Nephron (organoid): ENCODE measurements at regions not wholly inside any gene's neighbourhood (a gene's known extent, or its start where the extent isn't known, plus 50 kb on each side); places are given as distances from the start of the nearest gene placed in this dataset.

ENCODE experiments used
- H3K27ac Mint-ChIP-seq, 3 experiments: 2 replicates each; pipeline ENCODE4 v1.8.0; 2020; ENCODE audit warnings: mixed read lengths in 3 of 3, mild to moderate bottlenecking in 2 of 3, moderate library complexity in 1 of 3
- H3K27me3 Mint-ChIP-seq: 2 replicates; pipeline ENCODE4 v1.8.0; 2021; ENCODE audit warnings: low read depth, mild to moderate bottlenecking, moderate library complexity, mixed read lengths
- H3K36me3 Mint-ChIP-seq: 2 replicates; pipeline ENCODE4 v1.8.0; 2020; ENCODE audit warnings: low read depth, mixed read lengths
- H3K4me1 Mint-ChIP-seq: 2 replicates; pipeline ENCODE4 v1.8.0; 2020; ENCODE audit warnings: mixed read lengths
- H3K4me3 Mint-ChIP-seq, 3 experiments: 2 replicates each; pipeline ENCODE4 v1.8.0; 2020; ENCODE audit warnings: mild to moderate bottlenecking in 3 of 3, mixed read lengths in 3 of 3, moderate library complexity in 2 of 3
- H3K9me3 Mint-ChIP-seq: 2 replicates; pipeline ENCODE4 v1.8.0; 2020; ENCODE audit warnings: mixed read lengths
- CTCF ChIP-seq, 3 experiments: fragments of 200-600 bp; sonication (generic); IDR thresholded peaks; one replicate each; pipeline ENCODE4 v1.5.0; 2021; ENCODE audit warnings: antibody characterized with exemption in 3 of 3; ENCODE audit not compliant: unreplicated experiment in 3 of 3

- H3K9me3 Mint-ChIP-seq: no peaks in the 10 kb centered on the region
- no peaks in the 10 kb centered on the region for H3K27me3 Mint-ChIP-seq
- H3K4me3 Mint-ChIP-seq: no peak overlapping the region
- H3K4me1 Mint-ChIP-seq: no peaks in the 10 kb centered on the region
- no peak for TF ChIP-seq CTCF (IDR thresholded peaks at IDR 0.05; ENCODE audit: unreplicated experiment in 3 of 3)
- H3K36me3 Mint-ChIP-seq: no peaks in the 10 kb centered on the region
- no peak overlapping the region for H3K27ac Mint-ChIP-seq
Measured at GRCh38 chr5:159422910-159423309, 92.6 kb upstream of the IL12B start.

- no peaks in the 10 kb centered on the region for H3K36me3 Mint-ChIP-seq
- H3K27ac Mint-ChIP-seq: no peak overlapping the region
- H3K4me3 Mint-ChIP-seq: no peak overlapping the region
- H3K9me3 Mint-ChIP-seq: no peaks in the 10 kb centered on the region
- no peak for TF ChIP-seq CTCF (IDR thresholded peaks at IDR 0.05; ENCODE audit: unreplicated experiment in 3 of 3)
- H3K27me3 Mint-ChIP-seq: peaks cover 5% of the 10 kb centered on the region
- no peaks in the 10 kb centered on the region for H3K4me1 Mint-ChIP-seq
Measured at GRCh38 chr5:159424123-159424522, 93.8 kb upstream of the IL12B start.

- Mint-ChIP-seq H3K27ac (no peak overlapping the region), H3K4me1 (no peaks in the 10 kb centered on the region), H3K36me3 (no peaks in the 10 kb centered on the region), H3K9me3 (no peaks in the 10 kb centered on the region), H3K27me3 (peaks cover 13% of the 10 kb centered on the region), H3K4me3 (no peak overlapping the region)
- no peak for TF ChIP-seq CTCF (IDR thresholded peaks at IDR 0.05; ENCODE audit: unreplicated experiment in 3 of 3)
Measured at GRCh38 chr5:159426694-159427093, 96.4 kb upstream of the IL12B start.

- Mint-ChIP-seq H3K36me3 (no peaks in the 10 kb centered on the region), H3K27me3 (peaks cover 18% of the 10 kb centered on the region), H3K4me1 (no peaks in the 10 kb centered on the region), H3K27ac (no peak overlapping the region), H3K9me3 (no peaks in the 10 kb centered on the region), H3K4me3 (no peak overlapping the region)
- TF ChIP-seq CTCF (IDR thresholded peaks at IDR 0.05; ENCODE audit: unreplicated experiment in 3 of 3): no peak
Measured at GRCh38 chr5:159427180-159428012, 97.1 kb upstream of the IL12B start.

GRCh38 chr5:159430361-159431012 lies 100.2 kb upstream of the IL12B start:
- no peaks in the 10 kb centered on the region for H3K36me3 Mint-ChIP-seq
- TF ChIP-seq CTCF (IDR thresholded peaks at IDR 0.05; ENCODE audit: unreplicated experiment in 3 of 3): no peak
- peaks cover 38% of the 10 kb centered on the region for H3K27me3 Mint-ChIP-seq
- no peaks in the 10 kb centered on the region for H3K9me3 Mint-ChIP-seq
- no peaks in the 10 kb centered on the region for H3K4me1 Mint-ChIP-seq
- no peak overlapping the region for H3K4me3 Mint-ChIP-seq
- H3K27ac Mint-ChIP-seq: no peak overlapping the region
